GM23338 (cell line): ENCODE measurements at regions not wholly inside any gene's neighbourhood (a gene's known extent, or its start where the extent isn't known, plus 50 kb on each side); places are given as distances from the start of the nearest gene placed in this dataset.
"Not testable (repeated sequence)": the region's sequence is repeated elsewhere in the genome, so short reads cannot be mapped to it uniquely, and the experiment has no call there.

Experiments used
- ATAC-seq: fragments of 200-7000 bp; cut with Tn5 transposase; 3 replicates; pipeline ENCODE4 v1.9.1; 2020
- DNase-seq: peaks from one replicate; pipeline ENCODE4 v3.0.0-alpha.2; 2015; ENCODE audit warnings: low spot score
- H2AFZ ChIP-seq: fragments of 200-600 bp; sonication (generic); 2 replicates; pipeline ENCODE4 v1.8.0; 2016; ENCODE audit warnings: antibody characterized with exemption, mild to moderate bottlenecking, moderate library complexity
- H3F3A ChIP-seq: fragments of 200-600 bp; sonication (generic); replicated peaks from 2 replicates; pipeline ENCODE4 v1.8.0; 2017; ENCODE audit warnings: antibody characterized with exemption, mixed run types, low read depth
- H3K27ac ChIP-seq: fragments of 200-600 bp; sonication (generic); 2 replicates; pipeline ENCODE4 v1.6.1; 2016; ENCODE audit warnings: low read depth
- H3K27me3 ChIP-seq: fragments of 200-600 bp; sonication (generic); 2 replicates; pipeline ENCODE4 v1.8.0; 2016; ENCODE audit warnings: mild to moderate bottlenecking, mixed run types, moderate library complexity; ENCODE audit not compliant: insufficient read depth
- H3K36me3 ChIP-seq: fragments of 200-600 bp; sonication (generic); 2 replicates; pipeline ENCODE4 v1.8.0; 2016; ENCODE audit warnings: mild to moderate bottlenecking; ENCODE audit not compliant: insufficient read depth
- H3K4me1 ChIP-seq: fragments of 200-600 bp; sonication (generic); 2 replicates; pipeline ENCODE4 v1.8.0; 2016; ENCODE audit warnings: mild to moderate bottlenecking, moderate library complexity; ENCODE audit not compliant: insufficient read depth
- H3K4me2 ChIP-seq: fragments of 200-600 bp; sonication (generic); 2 replicates; pipeline ENCODE4 v1.7.1; 2017; ENCODE audit warnings: mixed run types
- H3K4me3 ChIP-seq: fragments of 200-600 bp; sonication (generic); 2 replicates; pipeline ENCODE4 v1.6.1; 2016; ENCODE audit warnings: mixed run types
- H3K79me2 ChIP-seq: fragments of 200-600 bp; sonication (generic); replicated peaks from 2 replicates; pipeline ENCODE4 v1.8.0; 2017; ENCODE audit warnings: mild to moderate bottlenecking; ENCODE audit not compliant: insufficient read depth
- H3K9me2 ChIP-seq: fragments of 200-600 bp; sonication (generic); 2 replicates; pipeline ENCODE4 v1.8.0; 2017; ENCODE audit not compliant: insufficient read depth
- H4K20me1 ChIP-seq: fragments of 200-600 bp; sonication (generic); replicated peaks from 2 replicates; pipeline ENCODE4 v1.8.0; 2017; ENCODE audit warnings: mild to moderate bottlenecking; ENCODE audit not compliant: insufficient read depth
- H3K27ac Mint-ChIP-seq: 2 replicates; pipeline ENCODE4 v1.8.0; 2020; ENCODE audit warnings: inconsistent platforms, mild to moderate bottlenecking, moderate library complexity, mixed read lengths
- H3K27me3 Mint-ChIP-seq: 3 replicates; pipeline ENCODE4 v1.8.0; 2022; ENCODE audit warnings: low read depth, mild to moderate bottlenecking, moderate library complexity, mixed read lengths, inconsistent platforms; ENCODE audit not compliant: insufficient read depth, poor library complexity
- H3K36me3 Mint-ChIP-seq: 3 replicates; pipeline ENCODE4 v1.8.0; 2021; ENCODE audit warnings: low read depth, mild to moderate bottlenecking, inconsistent platforms, moderate library complexity, mixed read lengths
- H3K4me1 Mint-ChIP-seq: 3 replicates; pipeline ENCODE4 v1.8.0; 2020; ENCODE audit warnings: mild to moderate bottlenecking, inconsistent platforms, mixed read lengths
- H3K4me3 Mint-ChIP-seq: 3 replicates; pipeline ENCODE4 v1.8.0; 2021; ENCODE audit warnings: moderate library complexity, mild to moderate bottlenecking, inconsistent platforms, mixed read lengths
- H3K9me3 Mint-ChIP-seq: 3 replicates; pipeline ENCODE4 v1.8.0; 2020; ENCODE audit warnings: moderate library complexity, mild to moderate bottlenecking, inconsistent platforms, mixed read lengths
- EZH2 ChIP-seq: fragments of 200-600 bp; sonication (generic); IDR thresholded peaks from one replicate; pipeline ENCODE4 v1.8.0; 2017; ENCODE audit warnings: antibody characterized with exemption, mild to moderate bottlenecking, low read depth; ENCODE audit not compliant: unreplicated experiment
- ZNF114 ChIP-seq: fragments of 250-450 bp; sonication (Bioruptor Pico); IDR thresholded peaks from 2 replicates; pipeline ENCODE4 v1.5.0; 2020; ENCODE audit warnings: mild to moderate bottlenecking, moderate library complexity
- TF ChIP-seq, protein P1 (sequence below): fragments of 250-450 bp; sonication (Bioruptor Pico); IDR thresholded peaks from 2 replicates; pipeline ENCODE4 v1.5.0; 2020; ENCODE audit warnings: mild to moderate bottlenecking, moderate library complexity
- TF ChIP-seq, protein P2 (sequence below), 2 experiments: fragments of 200-600 bp in 1 of 2; sonication (generic) in 1 of 2; conservative IDR thresholded peaks; 2 replicates each; pipeline versions ENCODE4 v1.5.1 to v1.6.1; 2016 to 2017; ENCODE audit warnings: antibody characterized with exemption in 2 of 2, low read depth in 2 of 2, mild to moderate bottlenecking in 2 of 2, moderate library complexity in 1 of 2

DNA sequence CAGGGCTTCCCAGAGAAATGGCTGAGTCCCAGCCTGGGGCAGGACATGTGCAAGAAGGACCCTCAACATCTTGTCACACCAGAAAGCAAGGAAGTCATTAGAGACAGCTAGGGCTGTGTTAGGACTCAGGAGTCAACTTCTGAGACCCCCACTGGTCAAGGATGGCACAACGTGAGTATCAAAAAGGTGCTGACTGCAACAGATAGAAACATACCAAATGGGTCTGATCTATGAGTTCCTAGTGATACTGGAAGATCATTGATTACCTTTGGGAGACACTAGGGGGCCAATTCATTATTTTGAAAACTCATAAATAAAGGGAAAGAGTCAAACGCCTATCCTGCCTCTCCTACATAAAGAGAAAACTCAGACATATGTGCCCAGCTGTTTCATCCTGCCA lies 73.5 kb upstream of the GJB6 start:
- Mint-ChIP-seq H3K4me3 (no peak overlapping the region), H3K27me3 (peaks cover 20% of the 10 kb centered on the region), H3K9me3 (peaks cover 10% of the 10 kb centered on the region), H3K27ac (no peak overlapping the region), H3K4me1 (peaks cover 12% of the 10 kb centered on the region), H3K36me3 (no peaks in the 10 kb centered on the region)
- TF ChIP-seq, protein P1, sequence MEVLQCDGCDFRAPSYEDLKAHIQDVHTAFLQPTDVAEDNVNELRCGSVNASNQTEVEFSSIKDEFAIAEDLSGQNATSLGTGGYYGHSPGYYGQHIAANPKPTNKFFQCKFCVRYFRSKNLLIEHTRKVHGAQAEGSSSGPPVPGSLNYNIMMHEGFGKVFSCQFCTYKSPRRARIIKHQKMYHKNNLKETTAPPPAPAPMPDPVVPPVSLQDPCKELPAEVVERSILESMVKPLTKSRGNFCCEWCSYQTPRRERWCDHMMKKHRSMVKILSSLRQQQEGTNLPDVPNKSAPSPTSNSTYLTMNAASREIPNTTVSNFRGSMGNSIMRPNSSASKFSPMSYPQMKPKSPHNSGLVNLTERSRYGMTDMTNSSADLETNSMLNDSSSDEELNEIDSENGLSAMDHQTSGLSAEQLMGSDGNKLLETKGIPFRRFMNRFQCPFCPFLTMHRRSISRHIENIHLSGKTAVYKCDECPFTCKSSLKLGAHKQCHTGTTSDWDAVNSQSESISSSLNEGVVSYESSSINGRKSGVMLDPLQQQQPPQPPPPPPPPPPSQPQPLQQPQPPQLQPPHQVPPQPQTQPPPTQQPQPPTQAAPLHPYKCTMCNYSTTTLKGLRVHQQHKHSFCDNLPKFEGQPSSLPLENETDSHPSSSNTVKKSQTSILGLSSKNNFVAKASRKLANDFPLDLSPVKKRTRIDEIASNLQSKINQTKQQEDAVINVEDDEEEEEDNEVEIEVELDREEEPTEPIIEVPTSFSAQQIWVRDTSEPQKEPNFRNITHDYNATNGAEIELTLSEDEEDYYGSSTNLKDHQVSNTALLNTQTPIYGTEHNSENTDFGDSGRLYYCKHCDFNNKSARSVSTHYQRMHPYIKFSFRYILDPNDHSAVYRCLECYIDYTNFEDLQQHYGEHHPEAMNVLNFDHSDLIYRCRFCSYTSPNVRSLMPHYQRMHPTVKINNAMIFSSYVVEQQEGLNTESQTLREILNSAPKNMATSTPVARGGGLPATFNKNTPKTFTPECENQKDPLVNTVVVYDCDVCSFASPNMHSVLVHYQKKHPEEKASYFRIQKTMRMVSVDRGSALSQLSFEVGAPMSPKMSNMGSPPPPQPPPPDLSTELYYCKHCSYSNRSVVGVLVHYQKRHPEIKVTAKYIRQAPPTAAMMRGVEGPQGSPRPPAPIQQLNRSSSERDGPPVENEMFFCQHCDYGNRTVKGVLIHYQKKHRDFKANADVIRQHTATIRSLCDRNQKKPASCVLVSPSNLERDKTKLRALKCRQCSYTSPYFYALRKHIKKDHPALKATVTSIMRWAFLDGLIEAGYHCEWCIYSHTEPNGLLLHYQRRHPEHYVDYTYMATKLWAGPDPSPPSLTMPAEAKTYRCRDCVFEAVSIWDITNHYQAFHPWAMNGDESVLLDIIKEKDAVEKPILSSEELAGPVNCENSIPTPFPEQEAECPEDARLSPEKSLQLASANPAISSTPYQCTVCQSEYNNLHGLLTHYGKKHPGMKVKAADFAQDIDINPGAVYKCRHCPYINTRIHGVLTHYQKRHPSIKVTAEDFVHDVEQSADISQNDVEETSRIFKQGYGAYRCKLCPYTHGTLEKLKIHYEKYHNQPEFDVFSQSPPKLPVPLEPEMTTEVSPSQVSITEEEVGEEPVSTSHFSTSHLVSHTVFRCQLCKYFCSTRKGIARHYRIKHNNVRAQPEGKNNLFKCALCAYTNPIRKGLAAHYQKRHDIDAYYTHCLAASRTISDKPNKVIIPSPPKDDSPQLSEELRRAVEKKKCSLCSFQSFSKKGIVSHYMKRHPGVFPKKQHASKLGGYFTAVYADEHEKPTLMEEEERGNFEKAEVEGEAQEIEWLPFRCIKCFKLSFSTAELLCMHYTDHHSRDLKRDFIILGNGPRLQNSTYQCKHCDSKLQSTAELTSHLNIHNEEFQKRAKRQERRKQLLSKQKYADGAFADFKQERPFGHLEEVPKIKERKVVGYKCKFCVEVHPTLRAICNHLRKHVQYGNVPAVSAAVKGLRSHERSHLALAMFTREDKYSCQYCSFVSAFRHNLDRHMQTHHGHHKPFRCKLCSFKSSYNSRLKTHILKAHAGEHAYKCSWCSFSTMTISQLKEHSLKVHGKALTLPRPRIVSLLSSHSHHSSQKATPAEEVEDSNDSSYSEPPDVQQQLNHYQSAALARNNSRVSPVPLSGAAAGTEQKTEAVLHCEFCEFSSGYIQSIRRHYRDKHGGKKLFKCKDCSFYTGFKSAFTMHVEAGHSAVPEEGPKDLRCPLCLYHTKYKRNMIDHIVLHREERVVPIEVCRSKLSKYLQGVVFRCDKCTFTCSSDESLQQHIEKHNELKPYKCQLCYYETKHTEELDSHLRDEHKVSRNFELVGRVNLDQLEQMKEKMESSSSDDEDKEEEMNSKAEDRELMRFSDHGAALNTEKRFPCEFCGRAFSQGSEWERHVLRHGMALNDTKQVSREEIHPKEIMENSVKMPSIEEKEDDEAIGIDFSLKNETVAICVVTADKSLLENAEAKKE (CRISPR knock-in tag): no peak
- TF ChIP-seq, protein P2, sequence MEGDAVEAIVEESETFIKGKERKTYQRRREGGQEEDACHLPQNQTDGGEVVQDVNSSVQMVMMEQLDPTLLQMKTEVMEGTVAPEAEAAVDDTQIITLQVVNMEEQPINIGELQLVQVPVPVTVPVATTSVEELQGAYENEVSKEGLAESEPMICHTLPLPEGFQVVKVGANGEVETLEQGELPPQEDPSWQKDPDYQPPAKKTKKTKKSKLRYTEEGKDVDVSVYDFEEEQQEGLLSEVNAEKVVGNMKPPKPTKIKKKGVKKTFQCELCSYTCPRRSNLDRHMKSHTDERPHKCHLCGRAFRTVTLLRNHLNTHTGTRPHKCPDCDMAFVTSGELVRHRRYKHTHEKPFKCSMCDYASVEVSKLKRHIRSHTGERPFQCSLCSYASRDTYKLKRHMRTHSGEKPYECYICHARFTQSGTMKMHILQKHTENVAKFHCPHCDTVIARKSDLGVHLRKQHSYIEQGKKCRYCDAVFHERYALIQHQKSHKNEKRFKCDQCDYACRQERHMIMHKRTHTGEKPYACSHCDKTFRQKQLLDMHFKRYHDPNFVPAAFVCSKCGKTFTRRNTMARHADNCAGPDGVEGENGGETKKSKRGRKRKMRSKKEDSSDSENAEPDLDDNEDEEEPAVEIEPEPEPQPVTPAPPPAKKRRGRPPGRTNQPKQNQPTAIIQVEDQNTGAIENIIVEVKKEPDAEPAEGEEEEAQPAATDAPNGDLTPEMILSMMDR (conservative IDR thresholded peaks at IDR 0.05; ENCODE audit: low read depth in 2 of 2): peak in 1 of 2 experiments; percentile 23; a peak in 2 of 4 replicates
- TF ChIP-seq ZNF114 (CRISPR knock-in tag): no peak
- TF ChIP-seq EZH2: no peak
- ATAC-seq: no peak
- Histone ChIP-seq H3K27ac (no peak overlapping the region), H3K4me3 (no peak overlapping the region), H2AFZ (no peak overlapping the region), H3F3A (no peaks in the 10 kb centered on the region), H3K79me2 (no peaks in the 10 kb centered on the region), H3K4me1 (peaks cover 9% of the 10 kb centered on the region), H3K4me2 (no peak overlapping the region), H3K36me3 (no peaks in the 10 kb centered on the region), H3K27me3 (peaks cover 30% of the 10 kb centered on the region), H3K9me2 (no peaks in the 10 kb centered on the region), H4K20me1 (no peaks in the 10 kb centered on the region)
- peak; percentile 37 for DNase-seq

DNA sequence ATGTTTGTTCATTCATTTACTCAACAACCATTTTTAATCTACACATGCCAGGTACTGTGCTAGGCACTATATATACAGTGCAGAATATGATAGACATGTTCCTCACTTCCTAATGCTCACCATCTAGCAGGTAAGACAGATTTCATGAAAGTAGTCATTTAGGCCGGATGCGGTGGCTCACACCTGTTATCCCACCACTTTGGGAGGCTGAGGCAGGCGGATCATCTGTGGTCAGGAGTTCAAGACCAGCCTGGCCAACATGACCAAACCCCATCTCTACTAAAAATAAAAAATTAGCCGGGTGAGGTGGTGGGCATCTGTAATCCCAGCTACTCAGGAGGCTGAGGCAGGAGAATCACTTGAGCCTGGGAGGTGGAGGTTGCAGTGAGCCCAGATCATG lies 71.9 kb upstream of the GJB6 start:
- H3K27me3 Mint-ChIP-seq: peaks cover 20% of the 10 kb centered on the region
- H3K27ac Mint-ChIP-seq, ATAC-seq, H3K4me3 ChIP-seq, H3K9me2 ChIP-seq, H2AFZ ChIP-seq, H4K20me1 ChIP-seq, H3K4me3 Mint-ChIP-seq, H3F3A ChIP-seq, H3K27ac ChIP-seq, H3K9me3 Mint-ChIP-seq, DNase-seq, H3K4me2 ChIP-seq, H3K79me2 ChIP-seq, H3K36me3 Mint-ChIP-seq, H3K4me1 ChIP-seq, H3K36me3 ChIP-seq: not testable (repeated sequence)
- H3K4me1 Mint-ChIP-seq: peaks cover 12% of the 10 kb centered on the region
- peaks cover 45% of the 10 kb centered on the region for H3K27me3 ChIP-seq
